COR-L47 (cell line): ENCODE measurements at regions not wholly inside any gene's neighbourhood (a gene's known extent, or its start where the extent isn't known, plus 50 kb on each side); places are given as distances from the start of the nearest gene placed in this dataset.
A peak's percentile ranks its signal among the peaks of the same experiment; 100 is the strongest.

Source experiments
- DNase-seq: peaks from one replicate; lab custom pipeline; 2025; lab: John Stamatoyannopoulos, UW

DNA sequence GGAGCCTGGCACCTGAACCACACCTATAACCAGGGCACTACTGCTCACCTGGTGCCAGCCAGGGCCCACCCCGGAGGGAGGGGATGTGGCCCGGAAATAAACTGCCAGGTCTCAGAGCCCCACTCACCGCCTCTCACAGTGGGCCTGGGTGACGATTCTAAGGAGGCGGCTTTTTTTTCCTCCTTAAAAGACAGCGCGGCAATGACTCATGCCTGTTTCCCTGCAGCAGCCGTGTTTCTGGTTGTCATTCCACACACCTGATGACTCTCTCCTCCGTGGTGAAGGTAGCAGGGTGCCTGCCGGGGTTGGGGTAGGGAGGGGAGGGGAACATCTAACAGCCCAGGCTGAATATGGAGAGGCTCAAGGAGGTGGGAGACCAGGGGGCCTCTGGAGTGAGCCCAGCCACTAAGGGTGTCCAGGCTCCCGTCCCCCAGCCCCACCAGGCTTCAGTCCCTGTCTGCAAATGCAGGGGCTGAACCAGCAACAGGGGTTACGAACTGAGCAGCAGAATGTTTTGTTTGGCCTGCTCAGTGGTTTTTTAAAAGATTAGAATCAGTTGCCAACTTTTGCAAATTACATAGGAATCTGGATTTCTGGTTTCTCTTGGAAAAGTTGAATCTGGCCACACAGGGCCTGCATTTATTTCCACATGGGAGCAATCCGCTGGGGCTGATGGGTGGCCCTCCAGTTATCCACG is 127.3 kb upstream of the LINGO1 start:
- DNase-seq: peak; percentile 33

DNA sequence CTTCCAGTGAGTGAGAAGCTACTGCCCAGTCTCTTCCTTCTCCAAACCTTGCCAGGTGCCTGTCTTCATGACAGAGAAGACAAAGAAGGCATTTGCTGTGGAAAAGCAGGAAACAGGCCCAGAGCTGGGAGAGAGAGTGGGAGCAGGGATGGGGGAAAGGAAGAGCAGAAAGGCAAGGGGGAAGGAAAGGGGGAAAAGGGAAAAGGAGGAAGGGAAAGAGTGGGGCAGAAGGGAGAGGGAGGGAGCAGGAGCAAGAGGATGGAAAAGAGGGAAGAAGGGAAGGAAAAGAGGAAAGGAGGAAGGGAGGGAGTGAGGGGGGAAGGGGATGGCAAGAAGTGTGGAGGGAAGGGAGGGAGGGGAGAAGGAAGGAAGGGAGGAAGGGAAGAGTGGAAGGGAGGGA is 121.2 kb upstream of the LINGO1 start:
- DNase-seq: no peak

DNA sequence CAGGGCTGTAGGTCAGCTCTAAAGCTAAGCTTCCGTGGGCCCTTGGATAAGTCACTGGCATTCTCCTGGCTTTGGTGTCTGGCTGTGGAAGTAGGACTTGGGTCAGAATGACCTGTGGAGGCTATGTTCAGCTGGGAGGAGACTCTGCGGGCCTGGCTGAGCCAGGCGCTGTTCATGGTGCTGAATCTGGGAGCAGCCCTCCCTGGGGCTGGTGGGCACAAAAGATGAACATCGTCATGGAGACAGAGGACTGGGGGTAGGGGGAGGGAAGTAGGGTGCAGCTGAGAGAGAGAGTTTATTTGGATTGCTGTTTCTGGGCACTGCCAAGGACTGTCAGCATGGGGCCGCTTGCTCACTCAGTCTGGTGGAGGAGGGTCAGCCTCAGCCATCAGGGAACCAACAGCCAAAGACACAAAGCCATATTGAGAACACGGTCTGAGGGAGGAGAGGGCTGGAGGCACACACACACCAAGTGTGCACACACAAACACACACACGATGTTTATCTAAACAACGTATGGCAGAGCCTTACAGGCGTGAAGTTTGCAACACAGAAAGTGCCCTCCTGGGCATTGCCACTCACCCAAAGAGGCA is 120.7 kb upstream of the LINGO1 start:
- peak; percentile 45 for DNase-seq

DNA sequence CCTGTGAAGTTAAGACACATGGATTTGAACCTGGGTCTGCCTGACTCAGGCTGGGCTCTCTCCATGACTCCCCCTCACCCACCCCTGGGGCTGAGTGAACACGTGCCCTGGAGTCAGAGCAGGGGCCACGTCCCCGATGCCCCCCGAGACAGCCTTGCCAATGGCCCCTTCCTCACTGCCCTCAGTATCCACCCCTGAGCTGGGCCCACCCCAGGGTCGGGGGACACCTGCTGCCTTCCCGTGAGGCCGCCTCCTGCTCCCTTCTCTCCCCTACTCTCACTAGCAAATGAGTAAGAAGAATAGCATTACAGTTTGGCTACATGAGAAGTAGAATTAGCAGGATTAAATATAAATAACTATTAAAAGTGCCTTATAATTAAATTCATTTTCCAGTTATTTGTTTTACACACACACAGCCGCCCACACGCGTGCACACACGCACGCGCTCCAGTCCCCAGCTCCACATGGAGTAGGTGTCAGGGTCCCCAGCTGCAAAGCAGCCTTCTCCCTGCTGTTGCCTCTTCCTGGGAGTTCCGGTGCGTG is 117.4 kb upstream of the LINGO1 start:
- no peak for DNase-seq

DNA sequence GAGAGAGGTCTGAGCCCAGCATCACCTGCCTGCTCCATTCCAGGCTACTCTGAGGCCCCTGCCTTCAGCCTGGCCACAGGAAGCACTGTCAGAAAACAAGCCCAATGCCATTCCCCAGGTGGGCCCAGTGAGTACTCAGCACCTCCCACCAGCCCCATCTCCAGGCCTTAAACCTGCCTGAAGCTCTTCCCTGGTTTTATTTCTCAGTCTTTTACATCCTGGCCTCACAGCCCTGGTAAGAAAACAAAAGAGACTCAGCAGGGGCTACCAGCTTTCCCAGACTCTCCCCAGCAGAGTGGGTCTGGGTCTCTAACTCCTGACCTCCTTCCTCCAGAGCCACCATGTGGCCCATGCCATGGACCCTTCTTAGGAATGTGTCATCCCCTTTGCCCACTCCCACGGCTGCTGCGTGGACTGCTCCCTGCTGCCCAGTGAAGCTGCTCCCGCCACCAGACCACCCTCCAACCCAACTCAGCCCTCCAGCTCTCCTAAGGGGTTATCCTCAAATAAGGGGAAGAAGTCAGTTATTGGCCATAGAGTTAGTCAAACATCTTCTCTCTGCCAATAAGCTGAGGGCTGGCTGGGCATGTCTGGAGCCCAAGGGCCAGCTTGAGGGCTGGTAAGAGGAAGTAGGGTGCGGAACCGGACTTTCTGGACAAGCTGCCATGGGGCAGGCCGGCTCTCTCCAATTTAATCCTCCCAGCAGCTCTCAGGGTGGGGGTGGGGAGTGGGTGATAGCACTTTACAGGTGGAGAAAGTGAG is 116.7 kb upstream of the LINGO1 start:
- no peak for DNase-seq

DNA sequence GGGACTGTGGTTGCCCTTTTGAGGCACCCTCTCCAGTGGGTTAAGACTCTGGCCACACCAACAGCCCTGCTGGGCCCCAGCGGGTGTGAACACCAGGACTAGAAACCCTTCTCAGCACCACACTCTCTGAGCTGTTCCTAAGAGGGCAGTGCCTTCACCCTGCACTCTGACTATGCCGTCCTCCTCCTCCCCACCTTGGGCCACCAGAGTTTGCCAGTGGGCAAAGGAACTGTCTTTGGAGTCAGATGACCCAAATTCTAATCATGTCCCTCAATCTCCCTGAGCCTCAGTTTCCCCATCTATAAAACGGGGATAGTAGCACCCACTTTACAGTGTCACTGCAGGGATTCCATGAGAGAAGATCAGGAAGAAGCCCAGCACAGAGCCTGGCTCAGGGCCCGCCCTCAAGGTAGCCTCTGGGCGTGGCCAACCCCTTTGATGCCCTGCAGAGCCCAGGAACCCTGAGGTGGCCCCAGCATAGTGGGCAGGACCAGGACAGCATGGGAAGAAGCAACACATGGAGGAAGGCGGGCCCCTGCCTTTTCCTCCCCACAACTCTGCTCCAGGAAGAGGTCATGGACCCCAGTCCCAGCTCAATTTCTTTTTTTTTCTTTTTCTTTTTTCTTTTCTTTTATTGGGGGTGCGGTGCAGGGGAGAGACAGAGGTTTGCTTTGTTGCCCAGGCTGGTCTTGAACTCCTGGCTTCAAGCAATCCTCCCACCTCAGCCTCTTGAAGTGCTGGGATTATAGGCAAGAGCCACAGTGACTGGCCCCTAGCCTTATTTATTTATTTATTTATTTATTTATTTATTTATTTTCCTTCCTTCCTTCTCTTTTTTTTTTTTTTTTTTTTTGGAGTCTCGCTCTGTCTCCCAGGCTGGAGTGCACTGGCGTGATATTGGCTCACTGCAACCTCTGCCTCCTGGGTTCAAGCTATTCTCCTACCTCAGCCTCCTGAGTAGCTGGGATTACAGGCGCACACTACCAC is 115.7 kb upstream of the LINGO1 start:
- DNase-seq: no peak

DNA sequence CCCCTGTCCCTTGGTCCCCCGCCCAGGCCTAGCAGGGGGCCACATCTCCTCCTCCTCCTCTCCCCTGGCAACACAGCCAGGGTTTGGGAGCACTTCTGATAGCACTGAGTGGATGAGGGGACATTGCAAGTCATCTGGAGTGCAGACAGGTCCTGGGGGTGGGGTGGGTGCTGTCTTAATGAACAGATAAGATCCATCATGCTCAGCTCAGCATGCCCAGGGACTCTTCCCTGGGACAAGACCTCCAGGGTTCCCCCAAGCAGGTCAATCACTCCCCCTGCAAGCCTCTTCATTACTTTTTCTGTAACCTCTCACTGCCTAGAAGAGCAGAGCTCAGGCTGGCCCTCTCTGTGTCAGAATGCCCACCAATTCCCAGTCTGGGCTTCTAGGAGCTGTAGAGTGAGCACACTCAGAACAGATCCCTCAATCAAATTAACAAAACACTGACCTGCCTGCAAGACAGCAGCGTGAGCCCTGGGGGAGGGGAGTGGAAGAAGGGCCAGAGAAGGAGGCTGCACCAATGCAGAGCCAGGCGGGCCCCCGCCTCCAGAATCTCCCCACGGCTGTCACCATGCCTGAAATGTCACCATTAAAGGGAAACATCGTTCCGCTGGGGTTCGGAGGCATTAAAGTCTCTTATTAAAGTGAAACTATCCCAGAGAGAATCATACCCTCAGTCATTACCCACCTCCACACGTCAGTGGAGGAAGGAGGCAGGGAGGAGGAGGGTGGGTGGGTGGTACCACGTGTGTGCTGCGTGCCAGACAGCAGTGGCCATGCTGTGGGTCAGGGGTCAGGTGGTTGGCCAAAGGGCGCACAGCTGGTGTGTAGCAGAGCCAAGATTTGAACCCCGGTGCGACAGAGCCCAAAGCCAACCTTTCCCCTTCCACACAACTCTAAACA is 114.7 kb upstream of the LINGO1 start:
- DNase-seq: no peak

DNA sequence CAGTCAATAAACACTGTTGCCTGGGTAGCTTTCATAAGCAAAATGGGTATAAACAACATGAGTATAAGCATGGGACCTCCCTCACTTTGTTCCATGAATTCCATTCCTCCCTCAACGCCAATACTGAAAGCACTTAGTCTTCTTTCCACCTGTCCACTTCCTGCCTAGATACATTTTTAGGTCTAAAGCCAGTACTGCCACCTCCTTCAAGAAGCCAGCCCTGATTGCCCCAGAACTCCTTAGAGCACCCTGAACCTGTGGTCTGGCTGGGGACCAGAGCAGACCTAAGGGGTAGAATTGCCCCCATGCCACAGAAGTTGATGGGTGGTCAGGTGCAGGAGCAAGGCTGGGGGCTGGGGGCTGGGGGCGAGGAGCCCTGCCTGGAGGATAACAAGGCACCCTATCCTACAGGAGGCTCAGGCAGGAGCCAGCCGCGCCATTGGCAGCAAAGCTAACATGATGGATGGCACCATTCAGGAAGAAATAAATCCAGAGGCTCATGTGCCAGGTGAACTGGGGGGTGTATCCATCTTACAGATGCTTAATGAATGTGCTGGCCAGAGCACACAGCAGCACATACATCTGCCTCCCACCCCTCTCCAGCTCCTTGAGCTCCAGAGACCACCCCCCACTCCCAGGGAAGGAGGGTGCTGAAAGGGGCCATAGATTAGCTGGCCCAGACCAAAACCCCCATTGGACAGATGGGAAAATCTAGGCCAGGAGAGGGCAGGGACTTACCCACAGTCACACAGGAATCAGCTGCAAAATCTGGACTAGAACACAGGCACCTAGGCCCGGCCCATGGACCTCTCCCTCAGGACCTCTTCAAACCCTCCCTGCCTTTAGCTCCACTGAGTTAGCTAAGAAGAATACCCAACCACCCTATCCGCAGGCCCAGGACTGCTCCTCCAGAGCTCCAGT is 113.8 kb upstream of the LINGO1 start:
- no peak for DNase-seq

DNA sequence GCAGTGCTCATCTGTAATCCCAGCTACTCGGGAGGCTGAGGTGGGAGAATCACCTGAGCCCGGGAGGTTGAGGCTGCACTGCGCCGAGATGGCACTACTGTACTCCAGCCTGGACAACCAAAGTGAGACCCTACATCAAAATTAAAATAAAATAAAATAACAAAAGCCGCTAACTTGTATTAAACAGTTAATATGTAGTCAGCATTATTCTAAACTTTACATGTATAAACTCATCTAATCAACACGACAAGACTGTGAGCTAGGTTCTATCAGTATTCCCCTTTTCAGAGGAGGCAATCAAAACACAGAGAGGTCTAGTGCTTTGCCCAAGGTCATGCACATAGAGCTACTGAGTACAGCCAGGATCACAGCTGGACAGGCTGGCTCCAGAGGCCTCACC is 111.7 kb upstream of the LINGO1 start:
- no peak for DNase-seq

DNA sequence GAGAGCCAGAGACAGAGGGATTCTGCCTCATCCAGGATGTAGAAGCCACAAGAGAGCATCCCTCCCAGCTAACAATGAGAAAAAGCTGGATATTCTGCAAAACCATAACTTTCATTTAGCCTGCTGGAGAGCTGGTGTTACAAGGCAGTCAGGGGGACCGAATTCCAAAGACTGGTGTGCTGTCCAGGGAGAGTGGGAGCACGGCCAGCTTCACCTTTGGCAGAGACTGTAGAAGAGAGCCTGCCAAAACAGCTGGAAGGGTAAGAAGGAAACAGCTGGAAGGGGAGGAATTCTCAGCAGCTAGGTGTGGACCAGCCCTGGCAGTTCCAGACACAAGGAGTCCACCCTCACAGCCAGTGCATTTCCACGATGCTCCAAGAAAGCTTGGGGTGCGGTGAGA is 109.9 kb upstream of the LINGO1 start:
- no peak for DNase-seq

DNA sequence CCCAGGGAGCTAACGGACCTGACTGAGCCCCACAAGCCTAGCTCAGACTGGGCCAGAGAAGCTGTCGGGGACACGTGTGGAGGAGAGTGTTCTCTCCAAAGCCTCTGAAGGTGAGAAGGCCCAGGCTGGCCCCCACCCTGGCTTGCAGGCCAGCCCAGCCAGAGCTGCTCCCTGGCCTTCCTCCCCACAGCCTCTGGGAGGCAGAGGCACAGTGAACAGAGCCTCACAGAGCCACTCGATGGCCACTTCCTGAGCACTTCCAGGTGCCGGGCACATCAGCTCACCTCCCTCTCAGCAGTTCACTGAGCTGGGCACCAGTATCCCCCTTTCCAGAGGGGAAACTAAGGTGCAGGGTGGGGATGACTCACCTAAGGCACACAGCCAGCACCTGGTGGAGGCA is 109.4 kb upstream of the LINGO1 start:
- no peak for DNase-seq

DNA sequence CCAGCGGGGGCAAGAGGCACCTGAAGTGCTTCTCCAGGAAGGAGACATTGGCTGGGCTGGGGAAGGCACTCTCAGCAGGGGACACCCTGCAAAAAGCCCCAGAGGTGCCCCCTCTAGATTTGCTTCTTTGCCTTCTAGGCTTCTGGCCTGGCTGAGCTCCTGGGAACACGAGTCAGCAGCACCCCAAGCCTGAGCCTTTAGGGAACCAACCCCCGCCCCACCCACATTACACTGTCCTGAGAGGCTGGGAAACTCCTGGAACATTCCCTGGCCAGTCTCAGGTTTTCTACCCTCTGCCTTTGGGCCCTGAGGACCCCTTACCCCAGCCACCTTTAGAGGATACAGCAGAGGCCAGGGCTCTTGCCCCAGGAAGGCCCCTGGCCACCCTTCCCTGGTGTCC is 108.4 kb upstream of the LINGO1 start:
- DNase-seq: no peak

DNA sequence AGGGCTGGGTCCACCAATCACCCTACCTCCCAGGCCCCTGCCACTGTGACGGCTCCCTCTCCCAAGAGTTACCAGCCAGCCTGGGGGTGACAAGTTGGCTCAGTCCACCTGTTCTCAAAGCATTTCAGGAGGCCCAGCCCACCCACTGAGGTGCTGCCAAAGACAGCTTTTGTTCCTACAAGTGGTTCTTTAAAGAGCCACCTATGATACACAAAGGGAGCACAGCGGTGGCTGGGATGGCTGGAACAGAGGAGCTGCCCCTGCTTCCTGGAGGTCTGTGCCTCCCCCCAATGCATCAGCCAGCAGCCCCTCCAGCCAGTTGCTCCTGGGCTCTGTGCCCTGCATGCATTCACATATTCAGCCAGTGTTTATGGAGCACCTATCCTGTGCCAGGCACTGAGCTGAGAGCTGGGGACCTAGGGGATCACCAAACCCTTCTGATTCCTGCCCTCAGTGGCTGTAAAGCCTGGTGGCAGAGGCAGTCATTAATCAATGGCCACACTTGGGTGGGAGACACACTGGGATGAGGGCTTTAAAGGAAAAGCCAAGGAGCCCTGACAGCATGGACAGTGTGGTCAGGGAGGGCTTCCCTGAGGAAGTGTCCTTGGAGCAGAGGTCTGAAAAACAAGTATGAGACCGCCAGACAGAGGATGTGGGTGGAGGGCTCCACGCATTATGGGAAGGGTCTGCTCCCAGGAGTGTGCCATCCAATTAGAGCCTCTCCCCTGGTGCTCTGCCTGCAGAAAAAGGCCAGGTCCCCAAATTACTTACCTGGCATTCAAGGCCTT is 107.1 kb upstream of the LINGO1 start:
- DNase-seq: peak; percentile 95

DNA sequence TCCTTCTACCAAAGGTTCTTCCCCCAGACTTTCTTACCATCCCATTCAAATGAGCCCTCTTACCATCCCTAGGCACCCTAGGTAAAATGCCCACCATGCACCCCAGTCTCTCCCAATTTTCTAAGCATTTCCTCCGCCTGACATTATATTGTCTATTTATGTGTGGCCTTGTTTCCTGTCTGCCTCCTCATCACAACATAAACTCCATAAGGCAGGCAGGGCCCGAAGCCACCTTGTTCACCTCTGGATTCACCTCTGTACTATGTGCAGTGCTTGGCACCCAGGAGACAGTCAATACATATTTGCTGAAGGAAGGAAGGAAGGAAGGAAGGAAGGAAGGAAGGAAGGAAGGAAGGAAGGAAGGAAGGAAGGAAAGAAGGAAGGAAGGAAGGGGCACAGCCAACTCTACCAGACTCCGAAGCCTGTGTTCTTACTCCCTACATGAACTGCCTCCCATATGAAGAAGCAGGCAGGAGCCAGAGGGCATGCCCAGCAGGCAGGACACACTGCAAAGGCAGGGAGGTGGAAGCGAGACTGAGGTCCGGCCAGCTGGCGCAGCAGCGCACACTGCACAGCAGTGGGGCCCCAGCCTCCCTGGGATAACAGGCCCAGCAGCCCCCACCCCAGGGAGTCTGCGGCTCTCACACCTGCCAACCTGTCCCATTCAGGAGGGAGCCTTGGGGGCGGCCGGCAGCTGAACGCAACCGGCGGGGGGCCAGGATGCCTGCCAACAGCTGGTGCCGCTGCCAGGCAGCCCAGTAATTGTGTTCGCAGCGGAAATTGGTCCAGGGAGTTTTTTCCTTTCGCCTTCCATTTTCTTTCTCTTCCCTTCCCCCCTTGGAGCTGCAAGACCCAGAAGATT is 106.0 kb upstream of the LINGO1 start:
- peak; percentile 98 for DNase-seq

DNA sequence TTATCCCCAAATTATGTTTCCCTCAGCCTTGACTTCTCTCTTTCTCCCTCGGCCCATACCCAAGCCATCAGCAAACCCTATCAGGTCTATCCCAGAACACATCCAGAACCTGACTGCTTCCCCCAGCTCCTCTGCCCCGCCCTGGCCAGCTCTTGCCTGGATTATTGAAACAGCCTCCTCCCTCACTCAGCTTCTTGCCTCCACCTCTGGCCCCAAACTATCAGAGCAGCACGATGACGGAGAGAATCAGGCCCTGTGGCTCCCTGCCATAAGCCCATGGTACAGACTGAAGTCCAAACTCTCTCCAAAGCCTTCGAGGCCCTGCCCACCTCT is 105.3 kb upstream of the LINGO1 start:
- DNase-seq: no peak

DNA sequence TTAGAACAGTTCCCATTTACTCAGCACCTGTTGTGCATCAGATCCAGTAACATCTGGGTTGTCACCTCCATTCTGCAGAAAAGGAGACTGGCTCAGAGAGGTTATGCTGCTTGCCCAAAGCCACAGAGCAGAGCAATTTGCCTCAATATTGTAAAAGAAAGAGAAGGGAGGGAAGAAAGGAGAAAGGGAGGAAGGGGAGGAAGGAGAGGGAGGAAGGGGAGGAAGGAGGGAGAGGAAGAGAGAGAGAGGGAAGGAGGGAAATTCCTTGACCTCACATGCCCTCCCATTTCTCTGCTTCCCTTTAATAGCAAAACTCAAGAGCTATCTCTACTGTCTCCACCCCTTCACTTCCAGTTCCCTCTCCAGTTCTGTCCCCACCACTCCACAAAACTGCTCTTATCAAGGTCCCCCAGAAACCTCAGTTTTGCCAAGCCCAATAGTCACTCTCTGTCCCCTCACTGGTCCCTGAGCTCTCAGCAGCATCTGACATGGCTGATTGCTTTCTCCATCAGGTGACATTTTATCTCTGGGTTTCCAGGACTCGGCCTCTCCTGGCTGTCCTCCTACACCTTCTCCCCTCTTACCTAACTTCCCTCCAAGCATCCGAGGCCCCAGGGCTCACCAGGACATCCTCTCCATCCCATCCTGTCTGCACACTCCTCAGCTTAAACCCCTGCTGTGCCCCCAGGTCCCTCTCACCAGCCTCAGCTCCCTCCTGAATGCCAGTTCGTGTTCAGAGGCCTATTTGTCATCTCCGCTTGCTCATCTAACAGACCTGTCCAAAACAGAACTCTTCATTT is 104.7 kb upstream of the LINGO1 start:
- no peak for DNase-seq

DNA sequence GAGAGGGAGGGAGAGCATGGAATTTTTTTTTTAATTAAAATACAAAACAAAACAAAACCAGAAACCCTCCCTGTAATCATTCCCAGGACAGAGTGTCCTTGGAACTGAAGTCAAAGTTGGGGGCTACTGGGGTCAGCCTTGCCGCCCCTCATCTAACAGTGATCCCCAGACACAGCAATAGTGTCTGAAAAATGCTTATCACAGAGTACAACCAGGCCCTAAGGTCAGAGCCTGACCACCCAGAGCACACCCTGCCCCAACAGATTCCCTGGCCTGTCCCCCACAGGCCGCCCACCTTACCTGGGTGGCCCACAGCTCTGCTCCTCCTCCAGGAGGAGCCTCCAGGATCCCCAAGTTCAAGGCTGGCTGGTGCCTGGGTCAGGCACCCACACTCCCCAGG is 101.6 kb upstream of the LINGO1 start:
- no peak for DNase-seq
